ENCODE measurements at regions not wholly inside any gene's neighbourhood (a gene's known extent, or its start where the extent isn't known, plus 50 kb on each side); places are given as distances from the start of the nearest gene placed in this dataset.

- Histone ChIP-seq H3K9me3 (ENCODE audit: insufficient read depth, low read depth) (no peaks in the 10 kb centered on the region), H3K36me3 (ENCODE audit: low read depth) (no peaks in the 10 kb centered on the region), H3F3A (ENCODE audit: insufficient read depth, low read depth) (no peaks in the 10 kb centered on the region), H2AFZ (no peak overlapping the region), H4K20me1 (ENCODE audit: insufficient read depth) (no peaks in the 10 kb centered on the region), H3K4me3 (no peak overlapping the region), H3K27me3 (ENCODE audit: insufficient read depth, low read depth) (peaks cover 44% of the 10 kb centered on the region; the same call in 1 of the 2 replicates), H3K4me1 (replicated peaks; ENCODE audit: insufficient read depth) (no peaks in the 10 kb centered on the region), H3K4me2 (no peak overlapping the region), H3K9me2 (ENCODE audit: insufficient read depth) (no peaks in the 10 kb centered on the region), H3K27ac (no peak overlapping the region), H3K79me2 (ENCODE audit: low read depth) (no peaks in the 10 kb centered on the region)
- POLR2A ChIA-PET (ENCODE audit: unreplicated experiment): no interaction called here
- intact Hi-C loops (cut with micrococcal nuclease; ENCODE audit: unreplicated experiment): no loop called here
- TF ChIP-seq, protein P1, sequence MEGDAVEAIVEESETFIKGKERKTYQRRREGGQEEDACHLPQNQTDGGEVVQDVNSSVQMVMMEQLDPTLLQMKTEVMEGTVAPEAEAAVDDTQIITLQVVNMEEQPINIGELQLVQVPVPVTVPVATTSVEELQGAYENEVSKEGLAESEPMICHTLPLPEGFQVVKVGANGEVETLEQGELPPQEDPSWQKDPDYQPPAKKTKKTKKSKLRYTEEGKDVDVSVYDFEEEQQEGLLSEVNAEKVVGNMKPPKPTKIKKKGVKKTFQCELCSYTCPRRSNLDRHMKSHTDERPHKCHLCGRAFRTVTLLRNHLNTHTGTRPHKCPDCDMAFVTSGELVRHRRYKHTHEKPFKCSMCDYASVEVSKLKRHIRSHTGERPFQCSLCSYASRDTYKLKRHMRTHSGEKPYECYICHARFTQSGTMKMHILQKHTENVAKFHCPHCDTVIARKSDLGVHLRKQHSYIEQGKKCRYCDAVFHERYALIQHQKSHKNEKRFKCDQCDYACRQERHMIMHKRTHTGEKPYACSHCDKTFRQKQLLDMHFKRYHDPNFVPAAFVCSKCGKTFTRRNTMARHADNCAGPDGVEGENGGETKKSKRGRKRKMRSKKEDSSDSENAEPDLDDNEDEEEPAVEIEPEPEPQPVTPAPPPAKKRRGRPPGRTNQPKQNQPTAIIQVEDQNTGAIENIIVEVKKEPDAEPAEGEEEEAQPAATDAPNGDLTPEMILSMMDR (conservative IDR thresholded peaks at IDR 0.05): no peak
- no peak for TF ChIP-seq EZH2 (IDR thresholded peaks at IDR 0.05; ENCODE audit: low read depth)
- CTCF ChIA-PET: no interaction called here
- BruUV-seq (replicated peaks): no TSS peak
- DNase-seq: no peak
Measured at GRCh38 chr21:38600106-38600505, 101.8 kb upstream of the ERG start.

- Histone ChIP-seq H3K9me2 (ENCODE audit: insufficient read depth) (no peaks in the 10 kb centered on the region), H3K4me1 (replicated peaks; ENCODE audit: insufficient read depth) (no peaks in the 10 kb centered on the region), H2AFZ (no peak overlapping the region), H3K79me2 (ENCODE audit: low read depth) (no peaks in the 10 kb centered on the region), H3K4me3 (no peak overlapping the region), H4K20me1 (ENCODE audit: insufficient read depth) (no peaks in the 10 kb centered on the region), H3K27me3 (ENCODE audit: insufficient read depth, low read depth) (peaks cover 52% of the 10 kb centered on the region), H3K27ac (no peak overlapping the region), H3K4me2 (no peak overlapping the region), H3K9me3 (ENCODE audit: insufficient read depth, low read depth) (no peaks in the 10 kb centered on the region), H3F3A (ENCODE audit: insufficient read depth, low read depth) (no peaks in the 10 kb centered on the region), H3K36me3 (ENCODE audit: low read depth) (no peaks in the 10 kb centered on the region)
- intact Hi-C loops (cut with micrococcal nuclease; ENCODE audit: unreplicated experiment): no loop called here
- DNase-seq: no peak
- POLR2A ChIA-PET (ENCODE audit: unreplicated experiment): no interaction called here
- no TSS peak for BruUV-seq (replicated peaks)
- no peak for TF ChIP-seq EZH2 (IDR thresholded peaks at IDR 0.05; ENCODE audit: low read depth)
- TF ChIP-seq, protein P1 (conservative IDR thresholded peaks at IDR 0.05): no peak
- CTCF ChIA-PET: no interaction called here
Measured at GRCh38 chr21:38605236-38605635, 107.0 kb upstream of the ERG start.

DNA sequence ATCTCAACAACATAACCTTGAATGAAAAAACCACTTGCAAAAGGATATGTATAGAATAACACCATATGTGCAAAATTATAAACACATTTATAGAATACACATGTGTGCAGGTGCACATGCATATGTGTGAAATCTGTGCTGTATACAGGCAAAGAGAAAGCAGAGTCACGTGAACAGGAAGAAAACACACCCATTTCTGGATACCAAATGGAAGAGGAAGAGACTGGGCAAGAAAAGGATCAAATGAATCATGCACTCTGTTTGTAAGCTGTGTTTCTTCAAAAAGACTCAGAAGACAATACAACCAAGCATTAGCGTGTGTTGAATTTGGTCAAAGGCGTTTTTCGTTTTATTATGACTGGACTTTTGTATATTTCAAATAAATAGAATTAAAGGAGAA, 111.3 kb upstream of the ERG start:
- H3K9me2 ChIP-seq (ENCODE audit: insufficient read depth): no peaks in the 10 kb centered on the region
- peaks cover 59% of the 10 kb centered on the region for H3K27me3 ChIP-seq (ENCODE audit: insufficient read depth, low read depth)
- H4K20me1 ChIP-seq (ENCODE audit: insufficient read depth): no peaks in the 10 kb centered on the region
- intact Hi-C loops (cut with micrococcal nuclease; ENCODE audit: unreplicated experiment): no loop called here
- no peaks in the 10 kb centered on the region for H3K36me3 ChIP-seq (ENCODE audit: low read depth)
- ChIA-PET CTCF (no interaction called here), POLR2A (ENCODE audit: unreplicated experiment) (no interaction called here)
- DNase-seq: no peak
- no peaks in the 10 kb centered on the region for H3K9me3 ChIP-seq (ENCODE audit: insufficient read depth, low read depth)
- H2AFZ ChIP-seq: no peak overlapping the region
- no TSS peak for BruUV-seq (replicated peaks)
- no peaks in the 10 kb centered on the region for H3F3A ChIP-seq (ENCODE audit: insufficient read depth, low read depth)
- H3K27ac ChIP-seq: no peak overlapping the region
- H3K4me1 ChIP-seq (replicated peaks; ENCODE audit: insufficient read depth): no peaks in the 10 kb centered on the region
- H3K79me2 ChIP-seq (ENCODE audit: low read depth): no peaks in the 10 kb centered on the region
- no peak for TF ChIP-seq EZH2 (IDR thresholded peaks at IDR 0.05; ENCODE audit: low read depth)
- TF ChIP-seq, protein P1 (conservative IDR thresholded peaks at IDR 0.05): no peak
- H3K4me3 ChIP-seq: no peak overlapping the region
- no peak overlapping the region for H3K4me2 ChIP-seq
